ENCODE measurements at regions not wholly inside any gene's neighbourhood (a gene's known extent, or its start where the extent isn't known, plus 50 kb on each side); places are given as distances from the start of the nearest gene placed in this dataset.

GRCh38 chr6:41488433-41489119 lies 57.6 kb upstream of the FOXP4 start:
- no peaks in the 10 kb centered on the region for H4K20me1 ChIP-seq (ENCODE audit: insufficient read depth, low read length)
- no peaks in the 10 kb centered on the region for H3K79me2 ChIP-seq (ENCODE audit: low read length)
- H3K4me3 ChIP-seq (ENCODE audit: low read length): peak overlapping the region; percentile 0; the same call in 1 of the 2 replicates
- H3K4me1 ChIP-seq (ENCODE audit: low read length): peaks cover 17% of the 10 kb centered on the region
- no peak overlapping the region; the same call in 1 of the 2 replicates for H3K9ac ChIP-seq (ENCODE audit: low read length)
- H3K27ac ChIP-seq (ENCODE audit: low read length): no peak overlapping the region
- H3K4me2 ChIP-seq (ENCODE audit: low read length): peak overlapping the region; percentile 51
- no peaks in the 10 kb centered on the region for H3K36me3 ChIP-seq (replicated peaks; ENCODE audit: low read depth, low read length)
- no peaks in the 10 kb centered on the region for H3K9me3 ChIP-seq (ENCODE audit: insufficient read depth, low read length)
- peaks cover 18% of the 10 kb centered on the region for H3K27me3 ChIP-seq (ENCODE audit: low read depth, low read length)
- H2AFZ ChIP-seq (ENCODE audit: low read depth, low read length): peak overlapping the region; percentile 42; the same call in 1 of the 2 replicates
- TF ChIP-seq CTCF (IDR thresholded peaks at IDR 0.05; ENCODE audit: low read depth, low read length) (no peak), EZH2phosphoT487 (IDR thresholded peaks at IDR 0.05; ENCODE audit: low read depth) (no peak)

- H3K79me2 ChIP-seq (ENCODE audit: low read length): no peaks in the 10 kb centered on the region
- H3K4me1 ChIP-seq (ENCODE audit: low read length): peaks cover 23% of the 10 kb centered on the region
- H3K27me3 ChIP-seq (ENCODE audit: low read depth, low read length): peaks cover 23% of the 10 kb centered on the region
- TF ChIP-seq EZH2phosphoT487 (IDR thresholded peaks at IDR 0.05; ENCODE audit: low read depth): no peak
- no peak for TF ChIP-seq CTCF (IDR thresholded peaks at IDR 0.05; ENCODE audit: low read depth, low read length)
- H3K4me3 ChIP-seq (ENCODE audit: low read length): no peak overlapping the region
- H2AFZ ChIP-seq (ENCODE audit: low read depth, low read length): no peak overlapping the region
- no peaks in the 10 kb centered on the region for H4K20me1 ChIP-seq (ENCODE audit: insufficient read depth, low read length)
- no peak overlapping the region for H3K27ac ChIP-seq (ENCODE audit: low read length)
- peak overlapping the region; percentile 51; the same call in 1 of the 2 replicates for H3K4me2 ChIP-seq (ENCODE audit: low read length)
- H3K9me3 ChIP-seq (ENCODE audit: insufficient read depth, low read length): no peaks in the 10 kb centered on the region
- H3K9ac ChIP-seq (ENCODE audit: low read length): no peak overlapping the region
- H3K36me3 ChIP-seq (replicated peaks; ENCODE audit: low read depth, low read length): no peaks in the 10 kb centered on the region
Observed at GRCh38 chr6:41489120-41489851, 56.9 kb upstream of the FOXP4 start.

DNA sequence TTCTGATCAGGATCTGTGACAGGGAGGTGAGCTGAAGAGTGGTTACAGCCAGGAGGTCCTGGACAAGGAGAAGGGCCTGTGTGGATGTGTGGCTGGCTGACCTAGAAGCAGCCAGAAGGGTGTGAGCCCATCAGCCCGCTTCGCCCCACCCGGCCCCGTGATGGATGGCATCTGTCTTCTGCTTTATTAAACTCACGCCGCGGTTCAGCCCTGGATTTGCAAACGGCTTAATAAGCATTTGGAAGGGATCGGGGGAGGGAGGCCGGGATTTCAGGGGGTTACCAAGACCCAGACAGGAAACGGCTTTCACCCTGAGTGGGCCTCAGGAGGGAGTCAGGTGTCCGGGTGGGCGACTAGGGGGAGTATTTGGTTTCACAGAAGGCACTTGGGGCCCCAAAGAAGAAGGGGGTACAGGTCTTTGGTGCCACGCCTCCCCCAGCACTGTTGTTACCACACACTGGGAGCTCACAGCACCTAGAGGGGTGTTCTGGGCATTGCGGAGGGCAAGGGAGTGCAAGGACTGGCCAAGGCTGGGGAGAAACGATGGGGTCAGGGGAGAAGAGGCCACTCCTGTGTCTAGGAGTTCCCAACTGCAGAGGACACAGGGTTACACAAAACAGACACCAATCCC lies 53.8 kb upstream of the FOXP4 start:
- Histone ChIP-seq H2AFZ (ENCODE audit: low read depth, low read length) (no peak overlapping the region), H3K4me1 (ENCODE audit: low read length) (peaks cover 26% of the 10 kb centered on the region), H3K4me2 (ENCODE audit: low read length) (no peak overlapping the region), H3K27me3 (ENCODE audit: low read depth, low read length) (peaks cover 15% of the 10 kb centered on the region), H3K4me3 (ENCODE audit: low read length) (no peak overlapping the region), H3K9me3 (ENCODE audit: insufficient read depth, low read length) (no peaks in the 10 kb centered on the region), H4K20me1 (ENCODE audit: insufficient read depth, low read length) (no peaks in the 10 kb centered on the region), H3K9ac (ENCODE audit: low read length) (no peak overlapping the region), H3K79me2 (ENCODE audit: low read length) (no peaks in the 10 kb centered on the region), H3K36me3 (replicated peaks; ENCODE audit: low read depth, low read length) (no peaks in the 10 kb centered on the region), H3K27ac (ENCODE audit: low read length) (no peak overlapping the region)
- TF ChIP-seq EZH2phosphoT487 (IDR thresholded peaks at IDR 0.05; ENCODE audit: low read depth) (no peak), CTCF (IDR thresholded peaks at IDR 0.05; ENCODE audit: low read depth, low read length) (no peak)

All from OCI-LY3 (cell line).